ACC112 (cell line): ENCODE measurements at regions not wholly inside any gene's neighbourhood (a gene's known extent, or its start where the extent isn't known, plus 50 kb on each side); places are given as distances from the start of the nearest gene placed in this dataset.

Source experiments
- H2AFZ ChIP-seq: fragments of 200-600 bp; sonication (generic); one replicate; pipeline ENCODE4 v1.6.0; 2017; ENCODE audit warnings: antibody characterized with exemption, low read length; ENCODE audit not compliant: unreplicated experiment
- H3K27ac ChIP-seq: fragments of 200-600 bp; sonication (generic); 2 replicates; pipeline ENCODE4 v1.5.1; 2014; ENCODE audit warnings: low read depth, mild to moderate bottlenecking, antibody characterized with exemption, low read length, moderate library complexity
- H3K27me3 ChIP-seq: fragments of 200-600 bp; sonication (generic); 2 replicates; pipeline ENCODE4 v1.6.1; 2014; ENCODE audit warnings: mild to moderate bottlenecking, antibody characterized with exemption, low read length, moderate library complexity, mixed read lengths; ENCODE audit not compliant: insufficient read depth
- H3K36me3 ChIP-seq: fragments of 200-600 bp; sonication (generic); 2 replicates; pipeline ENCODE4 v1.6.1; 2016; ENCODE audit warnings: mild to moderate bottlenecking, antibody characterized with exemption, low read length, moderate library complexity, mixed read lengths; ENCODE audit not compliant: insufficient read depth
- H3K4me1 ChIP-seq: fragments of 200-600 bp; sonication (generic); one replicate; pipeline ENCODE4 v1.6.1; 2016; ENCODE audit warnings: low read length, mixed read lengths; ENCODE audit not compliant: insufficient read depth, unreplicated experiment, control insufficient read depth
- H3K4me3 ChIP-seq: fragments of 200-600 bp; sonication (generic); 2 replicates; pipeline ENCODE4 v1.5.1; 2014; ENCODE audit warnings: mild to moderate bottlenecking, low read depth, low read length
- H3K79me2 ChIP-seq: fragments of 200-600 bp; sonication (generic); one replicate; pipeline ENCODE4 v1.6.0; 2016; ENCODE audit warnings: low read length; ENCODE audit not compliant: control insufficient read depth, unreplicated experiment, insufficient read depth

DNA sequence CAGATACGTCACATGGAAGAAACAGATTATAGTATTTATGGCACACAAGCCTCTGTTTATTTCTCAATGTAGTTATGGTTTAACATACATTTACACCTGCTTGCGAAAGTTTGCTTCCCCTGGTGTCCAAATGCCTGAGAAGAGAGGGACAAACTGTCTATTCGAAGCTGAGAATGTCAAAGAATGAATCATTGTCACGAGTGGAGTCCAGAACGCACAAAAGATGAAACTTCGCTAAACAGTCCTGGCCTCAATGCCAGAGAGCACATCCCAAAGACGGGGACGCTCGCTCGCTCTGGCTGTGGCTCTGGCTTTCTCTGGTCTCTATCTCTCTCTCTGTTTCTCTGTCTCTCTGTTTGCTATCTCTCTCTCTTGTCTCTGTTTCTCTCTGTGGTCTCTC, 298.8 kb downstream of the FOXL1 start:
- no peaks in the 10 kb centered on the region for H3K27me3 ChIP-seq
- H2AFZ ChIP-seq = no peak overlapping the region
- no peaks in the 10 kb centered on the region for H3K4me1 ChIP-seq
- H3K79me2 ChIP-seq = no peaks in the 10 kb centered on the region
- no peak overlapping the region for H3K27ac ChIP-seq
- peaks cover 4% of the 10 kb centered on the region; the same call in 1 of the 2 replicates for H3K36me3 ChIP-seq
- H3K4me3 ChIP-seq = no peak overlapping the region

DNA sequence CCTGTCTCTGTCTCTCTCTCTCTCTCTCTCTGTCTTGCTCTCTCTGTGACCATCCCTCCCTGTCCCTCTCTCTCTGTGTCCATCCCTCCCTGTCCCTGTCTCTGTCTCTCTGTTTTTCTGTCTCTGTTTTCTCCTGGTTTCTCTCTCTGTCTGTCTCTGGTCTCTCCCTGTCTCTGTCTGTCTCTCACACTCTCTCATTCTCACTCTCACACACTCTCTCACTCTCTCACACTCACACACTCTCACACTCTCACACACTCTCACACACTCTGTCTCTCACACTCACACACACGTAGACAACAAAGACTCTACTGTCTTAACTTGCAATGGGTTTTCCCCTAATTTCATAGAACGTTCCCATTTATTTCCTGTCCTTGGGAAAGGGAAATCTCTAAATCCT, 299.5 kb downstream of the FOXL1 start:
- no peak overlapping the region for H3K27ac ChIP-seq
- no peak overlapping the region for H2AFZ ChIP-seq
- H3K79me2 ChIP-seq = no peaks in the 10 kb centered on the region
- peaks cover 4% of the 10 kb centered on the region for H3K4me1 ChIP-seq
- H3K4me3 ChIP-seq = no peak overlapping the region
- H3K36me3 ChIP-seq = peaks cover 4% of the 10 kb centered on the region; the same call in 1 of the 2 replicates
- H3K27me3 ChIP-seq = no peaks in the 10 kb centered on the region

- H3K4me1 ChIP-seq = peaks cover 10% of the 10 kb centered on the region
- H3K27me3 ChIP-seq = no peaks in the 10 kb centered on the region
- no peak overlapping the region for H2AFZ ChIP-seq
- H3K4me3 ChIP-seq = no peak overlapping the region
- H3K79me2 ChIP-seq = no peaks in the 10 kb centered on the region
- H3K27ac ChIP-seq = no peak overlapping the region
- H3K36me3 ChIP-seq = peaks cover 4% of the 10 kb centered on the region; the same call in 1 of the 2 replicates
These were observed 300.1 kb downstream of the FOXL1 start for GRCh38 chr16:86878236-86879080.

GRCh38 chr16:86879268-86879667, 300.9 kb downstream of the FOXL1 start:
- peaks cover 13% of the 10 kb centered on the region for H3K4me1 ChIP-seq
- H3K4me3 ChIP-seq = no peak overlapping the region
- peaks cover 4% of the 10 kb centered on the region; the same call in 1 of the 2 replicates for H3K36me3 ChIP-seq
- no peaks in the 10 kb centered on the region for H3K27me3 ChIP-seq
- H3K27ac ChIP-seq = no peak overlapping the region
- no peaks in the 10 kb centered on the region for H3K79me2 ChIP-seq
- H2AFZ ChIP-seq = no peak overlapping the region

DNA sequence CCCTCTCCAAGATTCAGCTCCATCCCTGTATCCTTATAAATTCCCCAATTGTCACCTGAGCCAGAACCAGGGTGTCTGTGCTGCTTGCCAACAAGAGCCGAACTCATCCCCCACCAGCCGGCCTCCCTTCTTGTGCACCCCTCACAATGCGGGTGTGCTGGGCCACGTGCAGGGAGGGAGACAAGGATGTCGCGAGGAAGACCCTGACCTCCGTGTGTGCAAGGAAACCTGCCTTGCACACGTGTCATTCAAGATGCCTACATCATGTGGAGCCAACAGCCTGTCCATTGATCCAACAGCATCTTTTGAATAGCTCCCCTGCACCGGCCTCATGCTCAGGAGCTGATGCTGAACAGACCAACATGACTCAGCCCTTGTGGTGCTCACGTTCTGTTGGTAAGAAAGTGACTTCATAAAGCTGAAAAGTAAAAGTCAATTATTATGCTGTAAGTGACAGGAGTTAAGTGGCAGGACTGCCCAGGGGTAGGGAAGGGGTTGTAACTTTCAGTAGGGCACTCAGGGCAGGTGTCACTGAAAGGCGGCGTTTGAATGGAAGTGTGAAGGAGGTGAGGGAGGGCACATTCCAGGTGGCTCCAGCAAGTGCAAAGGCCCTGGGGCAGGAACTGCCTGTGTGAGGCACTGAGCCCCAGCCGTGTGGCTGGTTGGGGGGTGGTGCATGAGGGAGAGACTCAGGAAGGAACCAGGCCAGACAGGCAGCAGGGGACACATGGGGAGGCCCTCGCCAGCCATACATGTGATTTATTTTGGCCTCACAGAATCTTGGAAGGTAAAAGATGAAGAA, 302.2 kb downstream of the FOXL1 start:
- H3K27me3 ChIP-seq = no peaks in the 10 kb centered on the region
- peaks cover 15% of the 10 kb centered on the region for H3K4me1 ChIP-seq
- H2AFZ ChIP-seq = no peak overlapping the region
- H3K36me3 ChIP-seq = peaks cover 4% of the 10 kb centered on the region; the same call in 1 of the 2 replicates
- no peaks in the 10 kb centered on the region for H3K79me2 ChIP-seq
- H3K27ac ChIP-seq = no peak overlapping the region
- H3K4me3 ChIP-seq = no peak overlapping the region

DNA sequence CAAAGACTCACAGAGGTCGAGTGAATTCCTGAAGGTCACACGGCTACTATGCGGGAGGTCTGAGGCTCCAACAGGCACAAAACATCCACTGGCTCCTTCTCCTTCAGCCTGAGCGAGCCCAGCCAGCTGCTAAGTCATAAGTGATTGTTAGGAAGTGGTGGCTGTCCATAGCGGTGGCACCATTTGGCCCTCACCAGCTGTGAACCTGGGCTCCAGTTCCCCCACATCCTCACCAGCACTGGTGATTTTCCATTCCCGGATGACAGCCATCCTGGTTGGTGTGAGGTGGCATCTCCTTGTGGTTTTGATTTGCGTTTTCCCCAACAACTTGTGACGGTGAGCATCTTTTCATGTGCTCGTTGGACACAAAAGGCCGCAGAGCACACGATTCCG, 302.8 kb downstream of the FOXL1 start:
- Histone ChIP-seq H3K4me3 (no peak overlapping the region), H3K4me1 (peaks cover 15% of the 10 kb centered on the region), H3K27me3 (no peaks in the 10 kb centered on the region), H3K27ac (no peak overlapping the region), H3K79me2 (no peaks in the 10 kb centered on the region), H3K36me3 (peaks cover 4% of the 10 kb centered on the region; the same call in 1 of the 2 replicates), H2AFZ (no peak overlapping the region)

DNA sequence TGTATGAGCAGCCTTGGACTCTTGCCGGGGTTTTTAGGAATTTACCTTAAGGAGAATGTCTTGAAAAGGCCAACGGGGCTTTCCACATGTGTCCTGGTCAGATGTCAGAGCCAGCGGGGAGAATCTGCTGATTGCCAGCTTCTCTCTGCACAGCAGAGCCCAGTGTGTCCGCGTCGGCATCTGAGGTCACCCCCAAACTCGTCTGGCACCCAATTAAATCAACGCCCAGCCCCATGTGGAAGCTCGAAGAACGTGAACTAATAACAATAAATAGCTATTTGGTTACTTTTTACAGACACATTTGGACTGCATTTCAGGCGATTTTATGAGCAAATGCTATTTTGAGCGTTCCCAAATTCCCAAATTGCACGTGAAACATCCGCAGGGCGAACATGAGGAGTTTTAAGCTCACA, 303.5 kb downstream of the FOXL1 start:
- H2AFZ ChIP-seq = no peak overlapping the region
- peaks cover under 1% of the 10 kb centered on the region; the same call in 1 of the 2 replicates for H3K36me3 ChIP-seq
- H3K27ac ChIP-seq = no peak overlapping the region
- H3K4me1 ChIP-seq = peaks cover 15% of the 10 kb centered on the region
- no peaks in the 10 kb centered on the region for H3K27me3 ChIP-seq
- no peaks in the 10 kb centered on the region for H3K79me2 ChIP-seq
- H3K4me3 ChIP-seq = no peak overlapping the region

GRCh38 chr16:86882586-86883280, 304.4 kb downstream of the FOXL1 start:
- Histone ChIP-seq H3K4me3 (no peak overlapping the region), H3K4me1 (peaks cover 15% of the 10 kb centered on the region), H3K79me2 (no peaks in the 10 kb centered on the region), H3K27me3 (no peaks in the 10 kb centered on the region), H3K27ac (no peak overlapping the region), H3K36me3 (no peaks in the 10 kb centered on the region; the same call in 1 of the 2 replicates), H2AFZ (no peak overlapping the region)

- H3K79me2 ChIP-seq = no peaks in the 10 kb centered on the region
- no peak overlapping the region for H2AFZ ChIP-seq
- no peak overlapping the region for H3K4me3 ChIP-seq
- H3K4me1 ChIP-seq = peaks cover 20% of the 10 kb centered on the region
- no peaks in the 10 kb centered on the region for H3K27me3 ChIP-seq
- no peak overlapping the region for H3K27ac ChIP-seq
- H3K36me3 ChIP-seq = no peaks in the 10 kb centered on the region; the same call in 1 of the 2 replicates
These were observed 305.4 kb downstream of the FOXL1 start for GRCh38 chr16:86883583-86884389.

DNA sequence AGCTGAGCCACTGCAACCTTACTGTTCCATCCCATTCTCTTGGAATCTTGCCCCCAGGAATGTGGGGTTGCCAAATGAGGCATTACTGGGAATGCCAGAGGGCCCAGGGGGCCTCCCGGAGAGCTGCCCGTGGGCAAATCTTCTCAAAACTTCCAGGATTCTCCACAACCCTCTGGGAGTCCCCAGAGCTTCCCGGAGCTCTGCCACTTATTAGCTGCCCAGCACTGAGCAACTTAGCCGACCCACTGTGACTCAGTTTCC, 306.0 kb downstream of the FOXL1 start:
- Histone ChIP-seq H3K79me2 (no peaks in the 10 kb centered on the region), H2AFZ (no peak overlapping the region), H3K36me3 (no peaks in the 10 kb centered on the region; the same call in 1 of the 2 replicates), H3K4me3 (no peak overlapping the region), H3K27ac (no peak overlapping the region), H3K4me1 (peaks cover 20% of the 10 kb centered on the region), H3K27me3 (no peaks in the 10 kb centered on the region)
